A549 (cell line): ENCODE measurements at regions not wholly inside any gene's neighbourhood (a gene's known extent, or its start where the extent isn't known, plus 50 kb on each side); places are given as distances from the start of the nearest gene placed in this dataset.
A peak's percentile ranks its signal among the peaks of the same experiment; 100 is the strongest.

ENCODE experiments used
- ATAC-seq, 2 experiments: fragments of 200-7000 bp in 1 of 2; fragments of >200 bp in 1 of 2; cut with Nextera tagmentation in 1 of 2; cut with Tn5 transposase in 1 of 2; 3 replicates each; pipeline versions ENCODE4 v1.8.0 to v1.9.1; 2018 to 2020; ENCODE audit warnings: mild to moderate bottlenecking in 1 of 2, moderate library complexity in 1 of 2
- CTCF ChIA-PET: fragments of 300-600 bp; sonication (Branson Sonifier 250); formaldehyde crosslinking; extraction: SDS; loops from one replicate; lab custom pipeline; 2021; ENCODE audit warnings: antibody characterized with exemption, inconsistent platforms; lab: Yijun Ruan, JAX
- POLR2A ChIA-PET: fragments of 350-600 bp; formaldehyde crosslinking; extraction: SDS; loops from one replicate; lab custom pipeline; 2021; ENCODE audit warnings: antibody characterized with exemption, inconsistent platforms; lab: Yijun Ruan, JAX
- DNase-seq, 2 experiments: peaks; one replicate each; pipeline versions ENCODE4 v3.0.0 to v3.0.0-alpha.2; 2011 to 2016; ENCODE audit warnings: low read depth in 1 of 2, low spot score in 1 of 2
- FAIRE-seq: peaks from 2 replicates; lab custom pipeline; 2011; peaks lifted over from hg19 to GRCh38; lab: Jason Lieb, UNC
- H3K27ac ChIP-seq, 2 experiments: fragments of >200 bp; sonication (Bioruptor Twin); formaldehyde crosslinking; 3 replicates each; pipeline ENCODE4 v1.5.1; 2016 to 2017
- H3K4me1 ChIP-seq: fragments of >200 bp; sonication (Bioruptor Twin); formaldehyde crosslinking; 3 replicates; pipeline ENCODE4 v1.6.1; 2016
- H3K4me2 ChIP-seq: fragments of >200 bp; sonication (Bioruptor Twin); formaldehyde crosslinking; 3 replicates; pipeline ENCODE4 v1.6.1; 2016
- H3K4me3 ChIP-seq: fragments of >200 bp; sonication (Bioruptor Twin); formaldehyde crosslinking; 3 replicates; pipeline ENCODE4 v1.5.1; 2016
- H3K9me3 ChIP-seq: fragments of >200 bp; sonication (Bioruptor Twin); formaldehyde crosslinking; 3 replicates; pipeline ENCODE4 v1.6.1; 2016
- ATOH8 ChIP-seq: fragments of 250-450 bp; sonication (Bioruptor Pico); IDR thresholded peaks from 2 replicates; pipeline ENCODE4 v1.5.0; 2020; ENCODE audit warnings: low read depth, mild to moderate bottlenecking, moderate library complexity
- BHLHE40 ChIP-seq: IDR thresholded peaks from 2 replicates; pipeline ENCODE4 v1.6.1; 2012; ENCODE audit warnings: low read depth, low read length, inconsistent platforms
- CHD4 ChIP-seq: fragments of 200-600 bp; sonication (generic); IDR thresholded peaks from 2 replicates; pipeline ENCODE4 v1.6.1; 2016; ENCODE audit warnings: antibody characterized with exemption, mild to moderate bottlenecking, borderline replicate concordance
- ESRRA ChIP-seq: fragments of 150-350 bp; IDR thresholded peaks from 2 replicates; pipeline ENCODE4 v1.6.1; 2014; ENCODE audit warnings: mild to moderate bottlenecking, low read length, borderline replicate concordance
- FOSL2 ChIP-seq, 2 experiments: fragments of 450-650 bp in 1 of 2; fragments of >200 bp in 1 of 2; sonication (Bioruptor Twin) in 1 of 2; formaldehyde crosslinking; IDR thresholded peaks; 2 replicates each; pipeline versions ENCODE4 v1.5.0 to v1.6.1; 2016 to 2020; ENCODE audit warnings: mild to moderate bottlenecking in 1 of 2, moderate library complexity in 1 of 2
- HDAC2 ChIP-seq: fragments of 200-600 bp; sonication (generic); IDR thresholded peaks from 2 replicates; pipeline ENCODE4 v1.6.1; 2016
- HES2 ChIP-seq: fragments of >200 bp; sonication (Bioruptor Twin); formaldehyde crosslinking; IDR thresholded peaks from 2 replicates; pipeline ENCODE4 v1.6.1; 2016
- HMGXB4 ChIP-seq: fragments of 250-450 bp; sonication (Bioruptor Pico); IDR thresholded peaks from 2 replicates; pipeline ENCODE4 v1.5.0; 2021; ENCODE audit warnings: mild to moderate bottlenecking, moderate library complexity, borderline replicate concordance
- JUNB ChIP-seq: fragments of >200 bp; sonication (Bioruptor Twin); formaldehyde crosslinking; IDR thresholded peaks from 2 replicates; pipeline ENCODE4 v1.6.1; 2016
- KDM1A ChIP-seq: fragments of 200-600 bp; sonication (generic); IDR thresholded peaks from 2 replicates; pipeline ENCODE4 v1.6.1; 2016; ENCODE audit warnings: low read depth, mild to moderate bottlenecking
- MAFK ChIP-seq: fragments of 450-650 bp; IDR thresholded peaks from 2 replicates; pipeline ENCODE4 v1.6.1; 2014; ENCODE audit not compliant: partially characterized antibody
- MAX ChIP-seq: IDR thresholded peaks from 2 replicates; pipeline ENCODE4 v1.6.1; 2012
- PBX3 ChIP-seq: IDR thresholded peaks from 2 replicates; pipeline ENCODE4 v1.6.1; 2012
- POLR2A ChIP-seq: IDR thresholded peaks from 2 replicates; pipeline ENCODE4 v1.6.1; 2012; ENCODE audit warnings: mild to moderate bottlenecking, low read length
- RAD21 ChIP-seq, 2 experiments: fragments of >200 bp in 1 of 2; sonication (Bioruptor Twin) in 1 of 2; formaldehyde crosslinking in 1 of 2; IDR thresholded peaks in 1 of 2; conservative IDR thresholded peaks in 1 of 2; 2 replicates in 1 of 2; 3 replicates in 1 of 2; pipeline ENCODE4 v1.6.1; 2012 to 2018; ENCODE audit warnings: inconsistent platforms in 1 of 2
- REST ChIP-seq: fragments of 200-600 bp; sonication (generic); IDR thresholded peaks from 2 replicates; pipeline ENCODE4 v1.6.1; 2016; ENCODE audit warnings: antibody characterized with exemption, mild to moderate bottlenecking, moderate library complexity
- RFX5 ChIP-seq: fragments of 450-650 bp; IDR thresholded peaks from 2 replicates; pipeline ENCODE4 v1.7.1; 2014; ENCODE audit warnings: antibody characterized with exemption, mild to moderate bottlenecking, moderate library complexity
- RNF2 ChIP-seq: fragments of 200-600 bp; sonication (generic); IDR thresholded peaks from 2 replicates; pipeline ENCODE4 v1.6.1; 2016; ENCODE audit warnings: low read depth, mild to moderate bottlenecking, antibody characterized with exemption, moderate library complexity, borderline replicate concordance
- TFCP2L1 ChIP-seq: fragments of 250-450 bp; sonication (Bioruptor Pico); IDR thresholded peaks from 2 replicates; pipeline ENCODE4 v1.5.0; 2021; ENCODE audit warnings: mild to moderate bottlenecking
- USF2 ChIP-seq: fragments of 450-650 bp; IDR thresholded peaks from 2 replicates; pipeline ENCODE4 v1.6.1; 2014; ENCODE audit warnings: antibody characterized with exemption
- ZC3H11A ChIP-seq: fragments of 450-650 bp; IDR thresholded peaks from 2 replicates; pipeline ENCODE4 v1.6.1; 2014; ENCODE audit warnings: antibody characterized with exemption, mild to moderate bottlenecking
- WGBS: methylation state at CpG from one replicate; pipeline ENCODE4 v1.1.6; 2017; ENCODE audit errors: missing lambda C conversion rate; 5-methylcytosine and 5-hydroxymethylcytosine counted together

- 85% methylated on average over 2 of the region's 2 CpGs for WGBS
- no peak for FAIRE-seq
- ChIA-PET CTCF (interaction anchor here (0.8 kb wide), 1 partner anchor 34 kb away, joined by 3 read pairs; no protein-coding TSS in a partner anchor), POLR2A (no interaction called here)
- H3K9me3 ChIP-seq, result no peaks in the 10 kb centered on the region
- no peak overlapping the region for H3K4me2 ChIP-seq
- H3K4me1 ChIP-seq, result peaks cover 12% of the 10 kb centered on the region; the same call in 1 of the 3 replicates
- H3K4me3 ChIP-seq, result no peak overlapping the region
- no peak for DNase-seq
- TF ChIP-seq PBX3 (no peak), MAFK (peak; percentile 27), RNF2 (no peak), TFCP2L1 (CRISPR knock-in tag) (no peak), BHLHE40 (no peak), CHD4 (no peak), ESRRA (no peak), ATOH8 (CRISPR knock-in tag) (no peak)
- no peak for ATAC-seq
- no peak overlapping the region for H3K27ac ChIP-seq
Measured at GRCh38 chr2:64803776-64804175, 150.1 kb upstream of the SERTAD2 start.

GRCh38 chr2:64804651-64805050 lies 150.9 kb upstream of the SERTAD2 start:
- Histone ChIP-seq H3K4me2 (no peak overlapping the region), H3K27ac (no peak overlapping the region), H3K4me3 (no peak overlapping the region), H3K9me3 (no peaks in the 10 kb centered on the region), H3K4me1 (peaks cover 9% of the 10 kb centered on the region; the same call in 1 of the 3 replicates)
- ATAC-seq (no peak), DNase-seq (no peak), FAIRE-seq (no peak)
- TF ChIP-seq RAD21 (conservative IDR thresholded peaks at IDR 0.05 in 1 of 2, IDR thresholded peaks at IDR 0.05 in 1 of 2), result no peak
- no peak for TF ChIP-seq RFX5
- TF ChIP-seq HMGXB4, result no peak
- no peak for TF ChIP-seq KDM1A
- TF ChIP-seq HDAC2, result no peak
- no peak for TF ChIP-seq HES2
- POLR2A ChIA-PET, result interaction anchor here (0.9 kb wide), 1 partner anchor 11 kb away, joined by 3 read pairs; no protein-coding TSS in a partner anchor
- WGBS, result 79% methylated on average over 3 of the region's 3 CpGs
- CTCF ChIA-PET, result interaction anchor here (0.7 to 1.3 kb wide), 4 partner anchors 10 to 512 kb away, joined by 3 read pairs; no protein-coding TSS in a partner anchor

- 41% methylated on average over 4 of the region's 4 CpGs for WGBS
- peak overlapping the region; percentile 16; the same call in 1 of the 3 replicates for H3K4me2 ChIP-seq
- FAIRE-seq, result no peak
- TF ChIP-seq ZC3H11A, result no peak
- peak; percentile 52; the same call in 1 of the 2 replicates for TF ChIP-seq BHLHE40
- peak; percentile 82 for TF ChIP-seq USF2
- TF ChIP-seq POLR2A, result no peak
- peak in 1 of 2 experiments; percentile 17; a peak in 1 of 5 replicates for TF ChIP-seq RAD21 (conservative IDR thresholded peaks at IDR 0.05 in 1 of 2, IDR thresholded peaks at IDR 0.05 in 1 of 2)
- TF ChIP-seq FOSL2 (IDR thresholded peaks at IDR 0.05), result peak; percentile 52
- peak; percentile 88 for TF ChIP-seq FOSL2 (CRISPR knock-in tag; IDR thresholded peaks at IDR 0.05)
- TF ChIP-seq REST, result no peak
- 0 out of 2 replicates have a peak, but pooled peaks have one; percentile 32 for TF ChIP-seq JUNB
- TF ChIP-seq MAX, result peak; percentile 66; the same call in 1 of the 2 replicates
- TF ChIP-seq, all 56 proteins: peak for 6
- H3K27ac ChIP-seq, result peak overlapping the region in 1 of 2 experiments; percentile 51; a peak in 2 of 6 replicates
- no peaks in the 10 kb centered on the region for H3K9me3 ChIP-seq
- ChIA-PET POLR2A (interaction anchor here (1.1 to 1.5 kb wide), 2 partner anchors 57 to 154 kb away, joined by 4 to 8 read pairs; partner anchors contain the start of gene SERTAD2), CTCF (interaction anchor here (0.5 to 1.7 kb wide), 8 partner anchors 9 to 156 kb away, joined by 3 to 5 read pairs (median 3); partner anchors contain the start of gene SERTAD2)
- H3K4me1 ChIP-seq, result peaks cover 9% of the 10 kb centered on the region; the same call in 1 of the 3 replicates
- no peak overlapping the region for H3K4me3 ChIP-seq
- ATAC-seq (peak; percentile 92 to 93), DNase-seq (peak; percentile 41 to 84)
Measured at GRCh38 chr2:64807417-64807816, 153.7 kb upstream of the SERTAD2 start.
